GM21390 (cell line): ENCODE measurements at regions not wholly inside any gene's neighbourhood (a gene's known extent, or its start where the extent isn't known, plus 50 kb on each side); places are given as distances from the start of the nearest gene placed in this dataset.

Experiments used
- ATAC-seq: cut with Tn5 transposase; IDR thresholded peaks from one replicate; pipeline ENCODE4 v1.9.1; 2021; ENCODE audit not compliant: unreplicated experiment

GRCh38 chr4:177937041-177937440 is 494.8 kb upstream of the AGA start:
- ATAC-seq, result no peak

GRCh38 chr4:177938226-177938625 is 496.0 kb upstream of the AGA start:
- ATAC-seq, result no peak

DNA sequence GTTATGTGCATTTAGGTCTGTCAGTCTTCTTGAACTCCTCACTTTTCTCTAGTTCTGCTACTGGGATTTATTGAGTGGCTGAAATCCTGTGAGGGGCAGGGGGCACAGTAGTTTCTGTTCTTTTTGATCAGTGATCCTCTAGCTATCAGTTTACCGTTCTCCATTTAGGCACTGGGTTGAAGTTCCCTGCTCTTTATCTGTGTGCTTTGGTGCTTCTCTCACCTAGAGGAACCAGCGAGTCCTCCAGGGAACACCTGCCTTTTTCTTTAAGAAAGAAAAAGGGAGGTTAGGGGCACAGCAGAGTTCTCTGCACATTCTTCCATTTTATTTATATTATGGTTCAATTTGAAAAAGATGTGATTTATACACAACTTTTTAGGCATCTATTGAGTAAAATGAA is 503.0 kb upstream of the AGA start:
- no peak for ATAC-seq

DNA sequence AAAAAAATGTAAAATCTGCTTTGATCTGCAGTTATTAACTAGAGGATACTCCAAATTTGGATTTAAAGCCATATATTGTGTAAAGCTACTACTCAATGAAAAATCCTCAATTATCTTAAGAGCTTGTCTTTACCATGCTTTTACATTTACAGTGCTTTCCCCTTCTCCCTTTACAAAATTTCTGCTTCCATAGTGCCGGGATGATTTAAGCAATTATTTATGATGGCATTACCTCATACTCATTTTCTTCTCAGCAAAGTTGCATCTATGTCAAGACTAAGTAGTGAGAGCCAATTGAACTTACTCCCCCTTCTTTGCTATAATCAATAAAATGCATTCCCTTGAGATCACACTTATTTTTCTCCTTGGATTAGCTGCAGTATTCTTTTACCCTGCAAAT is 505.4 kb upstream of the AGA start:
- no peak for ATAC-seq

GRCh38 chr4:177948853-177949252 is 506.6 kb upstream of the AGA start:
- no peak for ATAC-seq

GRCh38 chr4:177951026-177951425 is 508.8 kb upstream of the AGA start:
- no peak for ATAC-seq

DNA sequence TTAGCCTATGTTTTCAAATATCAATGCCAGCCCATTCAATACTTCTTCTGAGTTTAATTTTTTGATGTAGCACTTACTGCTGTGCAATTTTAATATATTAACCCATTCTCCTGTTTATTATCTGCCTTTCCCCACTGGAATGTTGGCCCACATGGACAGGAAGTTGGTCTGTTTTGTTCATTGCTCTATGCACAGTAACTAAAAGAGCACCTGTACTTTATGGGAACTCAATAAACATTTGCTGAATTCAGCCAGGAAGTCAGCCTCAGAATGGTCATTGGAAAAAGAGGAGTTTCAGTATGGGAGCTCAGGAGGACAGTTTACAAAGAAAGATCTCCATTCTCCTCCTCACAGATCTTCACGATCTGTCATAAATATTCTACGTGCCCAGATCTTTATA is 510.5 kb upstream of the AGA start:
- no peak for ATAC-seq

- ATAC-seq, result no peak
These were observed 515.5 kb upstream of the AGA start for GRCh38 chr4:177957596-177958360.

DNA sequence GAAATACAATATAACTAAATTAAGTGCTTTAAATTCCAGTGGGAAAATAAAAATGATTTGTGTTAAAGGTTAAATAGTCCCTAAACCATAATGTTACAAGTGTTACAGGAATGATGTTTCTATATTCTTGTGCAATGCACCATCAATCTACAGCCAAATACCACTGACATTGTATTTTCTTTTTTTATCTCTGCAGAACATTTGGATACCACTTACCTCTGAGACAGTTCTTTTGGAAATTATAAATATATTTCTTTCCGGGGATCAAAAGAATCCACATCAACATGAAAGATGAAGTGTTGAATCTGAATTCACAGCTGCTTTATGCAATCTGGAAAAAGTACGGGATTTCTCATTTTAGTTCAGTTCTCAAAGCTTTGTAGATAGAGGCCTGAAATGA is 518.3 kb upstream of the AGA start:
- ATAC-seq, result no peak

DNA sequence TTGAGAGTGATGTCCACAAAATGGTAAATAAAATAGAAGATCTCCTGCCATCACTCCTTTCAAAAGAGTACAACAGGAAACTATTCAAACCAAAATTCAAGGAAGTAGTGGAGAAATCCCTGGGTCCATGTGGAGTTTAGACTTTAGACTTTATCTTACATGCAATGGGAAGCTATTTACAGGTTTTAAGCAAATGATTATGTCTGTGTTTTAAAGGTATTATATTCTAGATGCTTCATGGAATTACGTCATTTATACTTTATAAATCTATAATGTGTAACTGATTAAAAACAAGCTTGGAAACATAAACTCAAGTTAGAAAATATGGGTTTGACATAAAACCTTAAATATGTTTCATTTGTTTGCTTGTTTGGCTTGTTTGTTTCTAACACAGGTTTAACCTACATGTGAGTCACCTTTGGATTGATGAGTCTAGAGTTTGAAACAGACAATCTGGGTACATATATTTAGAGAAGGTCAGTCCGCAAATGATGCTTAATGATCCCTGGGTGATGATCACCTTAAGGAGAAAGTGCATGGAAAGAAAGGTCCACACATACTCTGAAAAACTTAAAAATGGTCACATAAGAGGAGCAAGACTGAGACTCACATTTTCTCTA is 519.6 kb upstream of the AGA start:
- ATAC-seq, result no peak

- no peak for ATAC-seq
These were observed 521.8 kb upstream of the AGA start for GRCh38 chr4:177964061-177964460.

GRCh38 chr4:177964693-177965168 is 522.5 kb upstream of the AGA start:
- ATAC-seq, result no peak

DNA sequence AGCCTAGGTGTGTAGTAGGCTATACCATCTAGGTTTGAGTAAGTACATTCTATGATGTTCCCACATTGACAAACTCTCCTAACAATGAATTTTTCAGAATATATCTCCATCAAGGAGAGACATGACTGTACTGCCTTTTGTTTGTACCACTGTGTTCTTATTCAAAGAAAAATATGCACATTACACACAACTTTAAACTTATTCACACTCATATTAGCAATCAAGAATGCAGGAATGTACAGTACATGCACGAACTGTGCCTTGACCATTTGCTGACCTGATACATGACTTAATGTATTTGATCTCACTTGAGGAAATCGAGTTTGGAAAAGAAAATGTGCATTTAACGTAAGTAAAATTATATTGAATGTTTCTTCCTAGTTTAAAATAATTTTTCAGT is 525.1 kb upstream of the AGA start:
- no peak for ATAC-seq

DNA sequence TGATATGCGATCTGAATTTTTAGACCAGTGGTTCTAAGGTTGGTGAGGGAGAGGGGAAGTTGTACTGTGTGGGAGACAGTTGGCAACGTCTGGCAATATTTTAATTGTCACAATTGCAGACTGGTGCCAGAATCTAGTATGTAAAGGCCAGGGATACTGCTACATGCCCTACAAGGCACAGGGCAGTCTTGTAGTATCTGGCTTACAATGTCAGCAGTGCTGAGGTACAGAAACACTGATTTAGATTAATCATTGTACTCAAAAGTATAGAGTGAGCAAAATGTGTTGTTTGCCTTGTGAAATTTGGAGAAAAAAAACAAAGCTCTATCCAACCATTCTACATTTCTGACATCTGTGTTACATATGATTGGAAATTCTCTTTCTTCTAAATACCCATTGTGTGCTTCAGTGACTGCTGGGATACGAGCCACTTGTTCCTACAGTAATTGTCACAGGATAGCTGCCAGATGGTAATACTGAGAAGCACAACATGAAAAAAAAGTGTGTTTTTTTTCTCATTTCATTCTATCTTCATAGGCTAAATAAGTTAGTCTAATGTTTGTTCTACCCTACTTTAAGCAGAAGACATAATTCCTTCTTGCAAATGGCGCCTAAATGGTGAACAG is 526.7 kb upstream of the AGA start:
- ATAC-seq, result no peak

GRCh38 chr4:177974461-177974860 is 532.2 kb upstream of the AGA start:
- ATAC-seq, result no peak

DNA sequence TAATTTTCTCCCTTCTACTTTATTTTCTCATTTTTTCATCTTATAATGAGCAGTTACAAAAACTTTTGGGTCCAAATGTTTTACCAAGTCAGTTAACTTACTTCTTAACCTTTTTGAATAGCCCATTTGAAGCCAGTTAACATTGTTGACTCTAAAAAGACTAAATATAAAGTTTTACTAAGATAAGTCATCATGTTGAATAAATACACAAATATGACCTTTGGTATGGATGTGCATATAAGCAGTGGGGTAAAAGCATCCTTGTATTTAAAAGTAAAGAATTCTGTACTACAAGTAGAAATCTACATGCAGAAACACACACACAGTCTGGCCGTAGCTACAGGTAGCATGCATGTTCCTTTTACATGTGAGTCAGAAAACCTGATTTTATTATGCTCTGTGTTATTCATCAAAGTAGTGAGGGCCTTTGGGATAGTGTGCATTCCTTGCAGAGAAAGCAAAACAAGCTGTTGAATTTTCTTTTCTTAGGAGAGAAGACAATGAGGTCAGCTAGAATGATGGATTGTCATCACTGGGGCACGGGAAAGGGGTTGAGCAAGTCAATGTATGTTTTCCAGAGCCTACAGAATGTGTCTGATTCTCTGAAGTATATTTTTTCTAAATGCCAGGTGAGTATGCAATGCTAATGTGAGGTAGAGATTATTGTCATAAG is 533.2 kb upstream of the AGA start:
- no peak for ATAC-seq

GRCh38 chr4:177986236-177986635 is 544.0 kb upstream of the AGA start:
- no peak for ATAC-seq

DNA sequence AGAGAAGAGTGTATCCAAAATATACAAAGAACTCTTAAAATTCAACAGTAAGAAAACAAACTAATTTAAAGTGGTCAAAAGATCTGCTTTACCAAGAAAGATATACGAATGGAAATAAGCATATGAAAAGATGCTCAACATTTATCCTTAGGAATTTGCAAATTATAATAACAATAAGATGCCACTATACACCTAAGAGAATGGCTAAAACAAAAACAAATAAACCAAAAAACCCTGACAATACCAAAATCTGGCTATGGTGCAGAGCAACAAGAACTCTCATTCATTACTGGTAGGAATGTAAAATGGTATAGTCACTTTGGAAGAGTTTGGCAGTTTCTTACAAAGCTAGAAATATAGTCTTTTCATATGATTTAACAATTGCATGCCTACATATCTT is 545.7 kb upstream of the AGA start:
- ATAC-seq, result no peak

GRCh38 chr4:177989503-177990201 is 547.4 kb upstream of the AGA start:
- ATAC-seq, result no peak

DNA sequence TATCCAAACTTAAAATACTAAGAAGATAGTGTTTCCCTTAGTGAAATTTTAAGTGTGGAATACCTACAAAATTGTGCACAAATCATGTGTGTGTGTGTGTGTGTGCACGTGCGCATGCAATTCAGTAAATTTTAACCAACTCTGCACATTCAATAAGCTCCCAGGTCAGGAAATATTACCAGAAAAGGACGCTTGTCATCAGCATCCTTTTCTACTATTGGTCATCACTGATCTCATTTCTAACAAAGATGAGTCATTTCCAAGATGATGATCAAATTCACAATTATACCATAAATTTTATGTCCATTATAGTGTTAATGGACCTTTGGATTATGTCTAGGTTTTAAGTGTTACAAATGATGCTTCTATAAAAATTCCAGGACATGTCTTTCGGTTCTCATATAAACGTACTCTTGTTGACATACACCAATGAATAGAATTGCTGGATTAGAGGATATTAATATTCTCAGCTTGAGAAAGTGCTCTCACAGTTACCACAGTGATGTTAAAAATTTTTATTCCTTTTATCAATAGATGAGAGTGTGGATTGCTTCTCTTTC is 560.9 kb upstream of the AGA start:
- no peak for ATAC-seq

- ATAC-seq, result no peak
These were observed 568.4 kb upstream of the AGA start for GRCh38 chr4:178010596-178010995.
